H9 (cell line): ENCODE measurements at regions not wholly inside any gene's neighbourhood (a gene's known extent, or its start where the extent isn't known, plus 50 kb on each side); places are given as distances from the start of the nearest gene placed in this dataset.
A peak's percentile ranks its signal among the peaks of the same experiment; 100 is the strongest.

Experiments used
- DNase-seq: peaks from one replicate; pipeline ENCODE4 v3.0.0-alpha.2; 2017
- H2AFZ ChIP-seq: one replicate; pipeline ENCODE4 v1.6.1; 2013; ENCODE audit warnings: mild to moderate bottlenecking, low read length, control low read depth, moderate library complexity
- H2AK5ac ChIP-seq: 2 replicates; pipeline ENCODE4 v1.6.1; 2013; ENCODE audit warnings: low read length, control low read depth, mixed read lengths; ENCODE audit not compliant: insufficient read length
- H2BK120ac ChIP-seq: one replicate; pipeline ENCODE4 v1.6.1; 2013; ENCODE audit warnings: low read depth, mild to moderate bottlenecking, low read length, control low read depth, inconsistent platforms; ENCODE audit not compliant: poor library complexity, severe bottlenecking
- H2BK12ac ChIP-seq: 2 replicates; pipeline ENCODE4 v1.6.1; 2013; ENCODE audit warnings: low read length, control low read depth, mixed read lengths, low read depth; ENCODE audit not compliant: insufficient read length
- H2BK15ac ChIP-seq: 2 replicates; pipeline ENCODE4 v1.6.1; 2013; ENCODE audit warnings: low read depth, low read length, control low read depth
- H2BK20ac ChIP-seq: one replicate; pipeline ENCODE4 v1.6.1; 2013; ENCODE audit warnings: low read depth, mild to moderate bottlenecking, low read length, control low read depth, inconsistent platforms; ENCODE audit not compliant: poor library complexity, severe bottlenecking
- H2BK5ac ChIP-seq: 2 replicates; pipeline ENCODE4 v1.6.1; 2013; ENCODE audit warnings: low read length, control low read depth, mixed read lengths; ENCODE audit not compliant: insufficient read length
- H3K14ac ChIP-seq: 2 replicates; pipeline ENCODE4 v1.6.1; 2013; ENCODE audit warnings: low read length, control low read depth; ENCODE audit not compliant: insufficient read depth
- H3K18ac ChIP-seq: 2 replicates; pipeline ENCODE4 v1.6.1; 2013; ENCODE audit warnings: low read depth, mild to moderate bottlenecking, mixed read lengths, low read length, control low read depth; ENCODE audit not compliant: insufficient read length
- H3K23ac ChIP-seq: 2 replicates; pipeline ENCODE4 v1.6.1; 2013; ENCODE audit warnings: low read length, control low read depth, mixed read lengths, low read depth; ENCODE audit not compliant: insufficient read length
- H3K23me2 ChIP-seq: 2 replicates; pipeline ENCODE4 v1.6.1; 2013; ENCODE audit warnings: low read depth, mild to moderate bottlenecking, mixed read lengths, low read length, control low read depth; ENCODE audit not compliant: insufficient read length, poor library complexity, severe bottlenecking
- H3K27ac ChIP-seq: 2 replicates; pipeline ENCODE4 v1.5.1; 2013; ENCODE audit warnings: low read length, control low read depth, mixed read lengths, low read depth; ENCODE audit not compliant: insufficient read length
- H3K27me3 ChIP-seq: 2 replicates; pipeline ENCODE4 v1.6.1; 2013; ENCODE audit warnings: low read length, control low read depth, inconsistent platforms; ENCODE audit not compliant: insufficient read depth
- H3K4ac ChIP-seq: 2 replicates; pipeline ENCODE4 v1.6.1; 2013; ENCODE audit warnings: low read depth, mild to moderate bottlenecking, control low read depth, inconsistent platforms, low read length, moderate library complexity
- H3K4me1 ChIP-seq: 2 replicates; pipeline ENCODE4 v1.6.1; 2013; ENCODE audit warnings: low read length, control low read depth, inconsistent platforms; ENCODE audit not compliant: insufficient read depth
- H3K4me2 ChIP-seq: 2 replicates; pipeline ENCODE4 v1.6.1; 2013; ENCODE audit warnings: low read length, control low read depth, mixed read lengths; ENCODE audit not compliant: insufficient read length, insufficient read depth
- H3K56ac ChIP-seq: 2 replicates; pipeline ENCODE4 v1.6.1; 2013; ENCODE audit warnings: low read depth, mild to moderate bottlenecking, mixed read lengths, low read length, control low read depth; ENCODE audit not compliant: insufficient read length
- H3K79me1 ChIP-seq: 2 replicates; pipeline ENCODE4 v1.6.1; 2013; ENCODE audit warnings: low read depth, mild to moderate bottlenecking, moderate library complexity, low read length, control low read depth, inconsistent platforms; ENCODE audit not compliant: insufficient read depth, poor library complexity, severe bottlenecking
- H3K79me2 ChIP-seq: 2 replicates; pipeline ENCODE4 v1.6.1; 2013; ENCODE audit warnings: low read length, control low read depth, inconsistent platforms; ENCODE audit not compliant: insufficient read depth
- H3K9ac ChIP-seq: 2 replicates; pipeline ENCODE4 v1.6.1; 2013; ENCODE audit warnings: low read length, control low read depth, mixed read lengths; ENCODE audit not compliant: insufficient read length; ENCODE audit errors: extremely low read depth
- H3K9me3 ChIP-seq: one replicate; pipeline ENCODE4 v1.6.1; 2013; ENCODE audit warnings: low read depth, low read length, inconsistent platforms; ENCODE audit not compliant: control insufficient read depth
- H3T11ph ChIP-seq: one replicate; pipeline ENCODE4 v1.6.1; 2013; ENCODE audit warnings: mild to moderate bottlenecking, low read length, control low read depth, inconsistent platforms
- H4K20me1 ChIP-seq: one replicate; pipeline ENCODE4 v1.6.1; 2013; ENCODE audit not compliant: control insufficient read depth, insufficient read length, insufficient read depth
- H4K5ac ChIP-seq: 2 replicates; pipeline ENCODE4 v1.6.1; 2013; ENCODE audit warnings: low read depth, mild to moderate bottlenecking, mixed read lengths, low read length, control low read depth; ENCODE audit not compliant: insufficient read length
- H4K8ac ChIP-seq: replicated peaks from 2 replicates; pipeline ENCODE4 v1.6.1; 2013; ENCODE audit warnings: low read length, control low read depth, mixed read lengths, low read depth; ENCODE audit not compliant: insufficient read length
- H4K91ac ChIP-seq: 2 replicates; pipeline ENCODE4 v1.6.1; 2013; ENCODE audit warnings: low read depth, mild to moderate bottlenecking, moderate library complexity, mixed read lengths, low read length, control low read depth; ENCODE audit not compliant: insufficient read length
- H3K27ac Mint-ChIP-seq, 3 experiments: 2 replicates in 2 of 3; 3 replicates in 1 of 3; pipeline ENCODE4 v1.8.0; 2020 to 2021; ENCODE audit warnings: mixed read lengths in 3 of 3, mild to moderate bottlenecking in 1 of 3, moderate library complexity in 1 of 3
- H3K27me3 Mint-ChIP-seq: 2 replicates; pipeline ENCODE4 v1.8.0; 2021; ENCODE audit warnings: low read depth, mild to moderate bottlenecking, moderate library complexity, mixed read lengths
- H3K36me3 Mint-ChIP-seq, 3 experiments: 2 replicates in 2 of 3; 3 replicates in 1 of 3; pipeline ENCODE4 v1.8.0; 2020 to 2021; ENCODE audit warnings: low read depth in 3 of 3, mixed read lengths in 3 of 3; ENCODE audit not compliant: insufficient read depth in 1 of 3
- H3K4me1 Mint-ChIP-seq, 2 experiments: 2 replicates each; pipeline ENCODE4 v1.8.0; 2020; ENCODE audit warnings: mixed read lengths in 2 of 2
- H3K4me3 Mint-ChIP-seq, 2 experiments: 2 replicates in 1 of 2; 3 replicates in 1 of 2; pipeline ENCODE4 v1.8.0; 2020 to 2021; ENCODE audit warnings: mild to moderate bottlenecking in 2 of 2, mixed read lengths in 2 of 2, moderate library complexity in 1 of 2
- H3K9me3 Mint-ChIP-seq, 2 experiments: 2 replicates in 1 of 2; 3 replicates in 1 of 2; pipeline ENCODE4 v1.8.0; 2020; ENCODE audit warnings: mild to moderate bottlenecking in 2 of 2, mixed read lengths in 2 of 2, moderate library complexity in 1 of 2
- CTCF ChIP-seq: fragments of 200-600 bp; sonication (generic); conservative IDR thresholded peaks from 3 replicates; pipeline ENCODE4 v1.8.0; 2021; ENCODE audit warnings: antibody characterized with exemption, mild to moderate bottlenecking
- WGBS: extraction: QIAGEN DNeasy Blood & Tissue Kit; methylation state at CpG from one replicate; pipeline ENCODE4 v1.1.7; 2013; ENCODE audit warnings: missing lambda C conversion rate, low lambda C conversion rate, mixed read lengths; ENCODE audit not compliant: insufficient read length; ENCODE audit errors: extremely low coverage; 5-methylcytosine and 5-hydroxymethylcytosine counted together

DNA sequence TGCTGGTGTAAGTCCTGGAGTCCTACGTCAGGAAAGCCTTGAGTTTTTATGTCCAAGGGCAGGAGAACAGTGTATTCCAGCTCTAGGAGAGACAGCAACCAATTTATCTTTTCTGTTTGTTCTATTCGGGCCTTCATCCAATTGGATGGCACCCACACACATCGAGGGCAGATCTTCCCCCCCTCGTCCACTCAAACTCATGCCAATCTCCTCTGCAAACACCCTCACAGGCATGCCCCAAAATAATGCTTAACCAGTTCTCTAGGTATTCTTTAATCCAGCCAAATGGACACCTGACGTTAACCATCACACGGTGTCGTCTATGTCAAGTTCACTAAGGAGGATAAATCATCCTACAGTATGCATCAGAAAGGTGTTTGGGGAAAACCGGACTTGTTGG is 102.5 kb upstream of the TRPM1 start:
- H4K20me1 ChIP-seq = no peaks in the 10 kb centered on the region
- no peaks in the 10 kb centered on the region for H3K79me1 ChIP-seq
- H3K9ac ChIP-seq = no peak overlapping the region
- no peak overlapping the region for H3K18ac ChIP-seq
- no peaks in the 10 kb centered on the region for H3K4me1 ChIP-seq
- no peak overlapping the region for H3K56ac ChIP-seq
- peak overlapping the region in 1 of 3 experiments; percentile 40; a peak in 1 of 7 replicates for H3K27ac Mint-ChIP-seq
- no peak overlapping the region for H2AK5ac ChIP-seq
- H3K4me1 Mint-ChIP-seq = peaks cover 6 to 10% of the 10 kb centered on the region in 2 experiments
- no peak overlapping the region for H3K4ac ChIP-seq
- peaks cover 0 to 2% (median 0%) of the 10 kb centered on the region in 3 experiments; a peak in 2 of 7 replicates for H3K36me3 Mint-ChIP-seq
- no peak for TF ChIP-seq CTCF
- no peak overlapping the region for H4K5ac ChIP-seq
- H2BK12ac ChIP-seq = no peak overlapping the region
- no peak overlapping the region for H2BK120ac ChIP-seq
- no peaks in the 10 kb centered on the region for H3K79me2 ChIP-seq
- no peak overlapping the region for H3K4me2 ChIP-seq
- no peak overlapping the region for H3K23ac ChIP-seq
- WGBS = no CpG with 5 or more reads among the region's 8 CpGs
- H3K9me3 Mint-ChIP-seq = peaks cover 2 to 4% of the 10 kb centered on the region in 2 experiments; a peak in 2 of 5 replicates
- no peak overlapping the region for H2BK5ac ChIP-seq
- no peaks in the 10 kb centered on the region; the same call in 1 of the 2 replicates for H3K27me3 Mint-ChIP-seq
- H2BK20ac ChIP-seq = no peak overlapping the region
- no peaks in the 10 kb centered on the region for H3K9me3 ChIP-seq
- H2BK15ac ChIP-seq = no peak overlapping the region
- no peak overlapping the region for H3T11ph ChIP-seq
- H3K23me2 ChIP-seq = no peaks in the 10 kb centered on the region
- H4K91ac ChIP-seq = no peak overlapping the region
- H3K27ac ChIP-seq = no peak overlapping the region
- H2AFZ ChIP-seq = no peak overlapping the region
- no peaks in the 10 kb centered on the region for H3K27me3 ChIP-seq
- no peak overlapping the region for H4K8ac ChIP-seq
- H3K4me3 Mint-ChIP-seq = no peak overlapping the region
- H3K14ac ChIP-seq = no peak overlapping the region
- DNase-seq = no peak
